ENCODE measurements at regions not wholly inside any gene's neighbourhood (a gene's known extent, or its start where the extent isn't known, plus 50 kb on each side); places are given as distances from the start of the nearest gene placed in this dataset.
"Not testable (repeated sequence)": the region's sequence is repeated elsewhere in the genome, so short reads cannot be mapped to it uniquely, and the experiment has no call there.

DNA sequence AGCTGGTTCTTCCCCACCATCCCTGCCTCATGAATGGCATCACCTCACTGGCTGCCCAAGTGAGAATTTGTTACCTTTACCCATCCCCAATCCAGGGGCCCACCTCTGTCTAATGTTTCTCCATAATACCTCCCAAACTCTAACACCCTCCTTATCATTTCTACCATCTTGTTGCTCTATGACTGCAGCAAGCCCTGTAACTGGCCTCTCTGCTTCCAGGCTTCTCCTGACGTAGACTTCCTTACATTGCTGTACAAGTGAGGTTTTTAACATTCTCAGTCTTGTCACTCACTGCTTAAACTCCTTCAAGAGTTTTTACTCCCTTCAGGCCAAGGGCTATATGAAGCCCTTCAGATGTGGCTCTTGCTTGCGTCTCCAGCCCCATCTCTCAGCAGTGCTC, 53.5 kb upstream of the KIF2A start:
- H3K79me2 ChIP-seq (ENCODE audit: low read length); H4K20me1 ChIP-seq (ENCODE audit: insufficient read depth, low read length); H3K36me3 ChIP-seq (replicated peaks; ENCODE audit: insufficient read depth, low read length); H3K4me1 ChIP-seq (ENCODE audit: low read length); H2AFZ ChIP-seq (ENCODE audit: low read length); H3K9me3 ChIP-seq (replicated peaks; ENCODE audit: insufficient read depth, low read length); H3K9ac ChIP-seq (ENCODE audit: low read length); DNase-seq; H3K27ac ChIP-seq (ENCODE audit: low read length); H3K27me3 ChIP-seq (replicated peaks; ENCODE audit: insufficient read depth, low read length); H3F3A ChIP-seq (ENCODE audit: insufficient read depth, low read length); H3K4me3 ChIP-seq (ENCODE audit: low read length); H3K9me2 ChIP-seq (replicated peaks; ENCODE audit: insufficient read depth, low read length); H3K4me2 ChIP-seq (ENCODE audit: low read depth, low read length): not testable (repeated sequence)

GRCh38 chr5:62255551-62255950, 50.5 kb upstream of the KIF2A start:
- not testable (repeated sequence) for H3K9me2 ChIP-seq (replicated peaks; ENCODE audit: insufficient read depth, low read length); H3K4me2 ChIP-seq (ENCODE audit: low read depth, low read length); H4K20me1 ChIP-seq (ENCODE audit: insufficient read depth, low read length); H3K79me2 ChIP-seq (ENCODE audit: low read length); H3K9ac ChIP-seq (ENCODE audit: low read length); DNase-seq; H3K4me1 ChIP-seq (ENCODE audit: low read length); H3K4me3 ChIP-seq (ENCODE audit: low read length); H3K36me3 ChIP-seq (replicated peaks; ENCODE audit: insufficient read depth, low read length); H3K27ac ChIP-seq (ENCODE audit: low read length); H3K9me3 ChIP-seq (replicated peaks; ENCODE audit: insufficient read depth, low read length); H3F3A ChIP-seq (ENCODE audit: insufficient read depth, low read length); H2AFZ ChIP-seq (ENCODE audit: low read length); H3K27me3 ChIP-seq (replicated peaks; ENCODE audit: insufficient read depth, low read length)

- Histone ChIP-seq H3K36me3 (replicated peaks; ENCODE audit: insufficient read depth, low read length) (no peaks in the 10 kb centered on the region), H3K4me2 (ENCODE audit: low read depth, low read length) (no peak overlapping the region), H3K27ac (ENCODE audit: low read length) (no peak overlapping the region), H3K79me2 (ENCODE audit: low read length) (no peaks in the 10 kb centered on the region), H2AFZ (ENCODE audit: low read length) (no peak overlapping the region), H3K9ac (ENCODE audit: low read length) (no peak overlapping the region), H3K9me3 (replicated peaks; ENCODE audit: insufficient read depth, low read length) (no peaks in the 10 kb centered on the region), H3F3A (ENCODE audit: insufficient read depth, low read length) (no peaks in the 10 kb centered on the region), H3K9me2 (replicated peaks; ENCODE audit: insufficient read depth, low read length) (no peaks in the 10 kb centered on the region), H3K4me1 (ENCODE audit: low read length) (0 out of 2 replicates have a peak, but pooled peaks cover 5% of the 10 kb centered on the region), H3K4me3 (ENCODE audit: low read length) (no peak overlapping the region), H3K27me3 (replicated peaks; ENCODE audit: insufficient read depth, low read length) (no peaks in the 10 kb centered on the region), H4K20me1 (ENCODE audit: insufficient read depth, low read length) (no peaks in the 10 kb centered on the region)
- TF ChIP-seq EZH2phosphoT487 (IDR thresholded peaks at IDR 0.05; ENCODE audit: low read length) (no peak), EZH2 (optimal IDR thresholded peaks at IDR 0.05; ENCODE audit: low read depth, low read length) (no peak)
- TF ChIP-seq, protein P1, sequence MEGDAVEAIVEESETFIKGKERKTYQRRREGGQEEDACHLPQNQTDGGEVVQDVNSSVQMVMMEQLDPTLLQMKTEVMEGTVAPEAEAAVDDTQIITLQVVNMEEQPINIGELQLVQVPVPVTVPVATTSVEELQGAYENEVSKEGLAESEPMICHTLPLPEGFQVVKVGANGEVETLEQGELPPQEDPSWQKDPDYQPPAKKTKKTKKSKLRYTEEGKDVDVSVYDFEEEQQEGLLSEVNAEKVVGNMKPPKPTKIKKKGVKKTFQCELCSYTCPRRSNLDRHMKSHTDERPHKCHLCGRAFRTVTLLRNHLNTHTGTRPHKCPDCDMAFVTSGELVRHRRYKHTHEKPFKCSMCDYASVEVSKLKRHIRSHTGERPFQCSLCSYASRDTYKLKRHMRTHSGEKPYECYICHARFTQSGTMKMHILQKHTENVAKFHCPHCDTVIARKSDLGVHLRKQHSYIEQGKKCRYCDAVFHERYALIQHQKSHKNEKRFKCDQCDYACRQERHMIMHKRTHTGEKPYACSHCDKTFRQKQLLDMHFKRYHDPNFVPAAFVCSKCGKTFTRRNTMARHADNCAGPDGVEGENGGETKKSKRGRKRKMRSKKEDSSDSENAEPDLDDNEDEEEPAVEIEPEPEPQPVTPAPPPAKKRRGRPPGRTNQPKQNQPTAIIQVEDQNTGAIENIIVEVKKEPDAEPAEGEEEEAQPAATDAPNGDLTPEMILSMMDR (IDR thresholded peaks at IDR 0.05; ENCODE audit: low read length): no peak
- DNase-seq: no peak
These were observed 49.6 kb upstream of the KIF2A start for GRCh38 chr5:62256161-62257019.
